Skin of body (tissue), 1 donor: ENCODE measurements at regions not wholly inside any gene's neighbourhood (a gene's known extent, or its start where the extent isn't known, plus 50 kb on each side); places are given as distances from the start of the nearest gene placed in this dataset.
A peak's percentile ranks its signal among the peaks of the same experiment; 100 is the strongest.
"Not testable (repeated sequence)": the region's sequence is repeated elsewhere in the genome, so short reads cannot be mapped to it uniquely, and the experiment has no call there.

Experiments used
- DNase-seq: peaks from one replicate; lab custom pipeline; 2025; lab: John Stamatoyannopoulos, UW

- DNase-seq, result peak; percentile 0
These were observed 152.7 kb upstream of the NEGR1 start for GRCh38 chr1:72435025-72435424.

- no peak for DNase-seq
These were observed 151.7 kb upstream of the NEGR1 start for GRCh38 chr1:72434070-72434469.

GRCh38 chr1:72433591-72433990 is 151.3 kb upstream of the NEGR1 start:
- DNase-seq, result no peak

GRCh38 chr1:72432645-72433267 is 150.4 kb upstream of the NEGR1 start:
- no peak for DNase-seq

GRCh38 chr1:72431810-72432209 is 149.5 kb upstream of the NEGR1 start:
- no peak for DNase-seq

- DNase-seq, result not testable (repeated sequence)
These were observed 145.9 kb upstream of the NEGR1 start for GRCh38 chr1:72428276-72428675.

GRCh38 chr1:72419229-72419628 is 136.9 kb upstream of the NEGR1 start:
- DNase-seq, result no peak

GRCh38 chr1:72412286-72412685 is 129.9 kb upstream of the NEGR1 start:
- DNase-seq, result no peak

- DNase-seq, result no peak
These were observed 117.5 kb upstream of the NEGR1 start for GRCh38 chr1:72399807-72400206.

GRCh38 chr1:72397786-72398185 is 115.4 kb upstream of the NEGR1 start:
- no peak for DNase-seq

- no peak for DNase-seq
These were observed 112.1 kb upstream of the NEGR1 start for GRCh38 chr1:72394457-72394856.

GRCh38 chr1:72379072-72379471 is 96.7 kb upstream of the NEGR1 start:
- no peak for DNase-seq

- no peak for DNase-seq
These were observed 92.9 kb upstream of the NEGR1 start for GRCh38 chr1:72375226-72375625.

GRCh38 chr1:72371259-72372035 is 89.1 kb upstream of the NEGR1 start:
- no peak for DNase-seq

GRCh38 chr1:72370836-72371235 is 88.5 kb upstream of the NEGR1 start:
- DNase-seq, result not testable (repeated sequence)

GRCh38 chr1:72369069-72369757 is 86.9 kb upstream of the NEGR1 start:
- DNase-seq, result no peak

- DNase-seq, result no peak
These were observed 84.1 kb upstream of the NEGR1 start for GRCh38 chr1:72366466-72366865.

GRCh38 chr1:72365693-72366092 is 83.4 kb upstream of the NEGR1 start:
- DNase-seq, result no peak

- no peak for DNase-seq
These were observed 80.2 kb upstream of the NEGR1 start for GRCh38 chr1:72362538-72362937.

GRCh38 chr1:72357411-72357810 is 75.1 kb upstream of the NEGR1 start:
- DNase-seq, result no peak

- no peak for DNase-seq
These were observed 73.6 kb upstream of the NEGR1 start for GRCh38 chr1:72355899-72356298.

- DNase-seq, result no peak
These were observed 59.3 kb upstream of the NEGR1 start for GRCh38 chr1:72341661-72342060.

GRCh38 chr1:72336776-72337175 is 54.4 kb upstream of the NEGR1 start:
- peak; percentile 30 for DNase-seq
